Colonic mucosa (tissue), 4 donors: ENCODE measurements at regions not wholly inside any gene's neighbourhood (a gene's known extent, or its start where the extent isn't known, plus 50 kb on each side); places are given as distances from the start of the nearest gene placed in this dataset.

Source experiments
- DNase-seq: peaks from one replicate; pipeline ENCODE4 v3.0.0-alpha.2; 2020
- H3K27ac ChIP-seq: fragments of 200-600 bp; one replicate; pipeline ENCODE4 v1.8.0; 2021
- H3K27me3 ChIP-seq: fragments of 200-600 bp; one replicate; pipeline ENCODE4 v1.8.0; 2021
- H3K36me3 ChIP-seq: fragments of 200-600 bp; one replicate; pipeline ENCODE4 v1.8.0; 2021
- H3K4me1 ChIP-seq: fragments of 200-600 bp; one replicate; pipeline ENCODE4 v1.8.0; 2021; ENCODE audit warnings: mild to moderate bottlenecking
- H3K4me3 ChIP-seq: fragments of 200-600 bp; one replicate; pipeline ENCODE4 v1.8.0; 2021
- H3K9ac ChIP-seq, 2 donors: one replicate each; pipeline ENCODE4 v1.7.0; 2013; ENCODE audit warnings: control low read depth in 2 of 2, low read depth in 2 of 2, low read length in 2 of 2
- H3K9me3 ChIP-seq: fragments of 200-600 bp; one replicate; pipeline ENCODE4 v1.8.0; 2021
- intact Hi-C: fragments of 100-400 bp; cut with DNase I; formaldehyde crosslinking; loops from one replicate; pipeline ENCODE4 v1.14.1; 2022
- TF ChIP-seq, protein P1 (sequence below): fragments of 200-600 bp; IDR thresholded peaks from one replicate; pipeline ENCODE4 v1.8.0; 2022; ENCODE audit warnings: antibody characterized with exemption, mild to moderate bottlenecking
- donor health status: healthy.
- donor health status: DM: no; HTN: no; CAD: no.
- donor health status: DM: no; HTN: no; CAD: no.

DNA sequence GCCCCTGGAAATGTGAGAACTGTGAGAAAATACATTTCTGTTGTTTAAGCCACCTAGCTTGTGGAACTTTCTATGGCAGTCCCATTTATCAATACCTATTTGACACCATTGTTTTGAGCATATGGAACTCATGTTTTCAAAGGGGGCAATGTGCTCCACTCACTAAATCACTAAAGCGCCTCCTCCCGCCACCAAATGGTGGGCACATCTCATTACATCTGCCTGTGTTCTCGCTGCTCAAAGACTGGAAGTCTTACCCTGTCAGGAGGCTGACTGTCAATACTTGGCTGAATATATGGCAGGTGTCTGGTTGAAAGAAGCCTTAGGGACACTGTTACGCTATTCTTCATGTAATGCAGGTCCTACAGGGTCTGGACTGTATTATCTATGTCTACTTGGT, 767.7 kb downstream of the TSN start:
- TF ChIP-seq, protein P1, sequence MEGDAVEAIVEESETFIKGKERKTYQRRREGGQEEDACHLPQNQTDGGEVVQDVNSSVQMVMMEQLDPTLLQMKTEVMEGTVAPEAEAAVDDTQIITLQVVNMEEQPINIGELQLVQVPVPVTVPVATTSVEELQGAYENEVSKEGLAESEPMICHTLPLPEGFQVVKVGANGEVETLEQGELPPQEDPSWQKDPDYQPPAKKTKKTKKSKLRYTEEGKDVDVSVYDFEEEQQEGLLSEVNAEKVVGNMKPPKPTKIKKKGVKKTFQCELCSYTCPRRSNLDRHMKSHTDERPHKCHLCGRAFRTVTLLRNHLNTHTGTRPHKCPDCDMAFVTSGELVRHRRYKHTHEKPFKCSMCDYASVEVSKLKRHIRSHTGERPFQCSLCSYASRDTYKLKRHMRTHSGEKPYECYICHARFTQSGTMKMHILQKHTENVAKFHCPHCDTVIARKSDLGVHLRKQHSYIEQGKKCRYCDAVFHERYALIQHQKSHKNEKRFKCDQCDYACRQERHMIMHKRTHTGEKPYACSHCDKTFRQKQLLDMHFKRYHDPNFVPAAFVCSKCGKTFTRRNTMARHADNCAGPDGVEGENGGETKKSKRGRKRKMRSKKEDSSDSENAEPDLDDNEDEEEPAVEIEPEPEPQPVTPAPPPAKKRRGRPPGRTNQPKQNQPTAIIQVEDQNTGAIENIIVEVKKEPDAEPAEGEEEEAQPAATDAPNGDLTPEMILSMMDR, result no peak
- Histone ChIP-seq H3K4me3 (no peak overlapping the region), H3K9me3 (no peaks in the 10 kb centered on the region), H3K27me3 (no peaks in the 10 kb centered on the region), H3K9ac (no peak overlapping the region), H3K36me3 (no peaks in the 10 kb centered on the region), H3K4me1 (no peaks in the 10 kb centered on the region), H3K27ac (no peak overlapping the region)
- intact Hi-C loops, result no loop called here
- no peak for DNase-seq

DNA sequence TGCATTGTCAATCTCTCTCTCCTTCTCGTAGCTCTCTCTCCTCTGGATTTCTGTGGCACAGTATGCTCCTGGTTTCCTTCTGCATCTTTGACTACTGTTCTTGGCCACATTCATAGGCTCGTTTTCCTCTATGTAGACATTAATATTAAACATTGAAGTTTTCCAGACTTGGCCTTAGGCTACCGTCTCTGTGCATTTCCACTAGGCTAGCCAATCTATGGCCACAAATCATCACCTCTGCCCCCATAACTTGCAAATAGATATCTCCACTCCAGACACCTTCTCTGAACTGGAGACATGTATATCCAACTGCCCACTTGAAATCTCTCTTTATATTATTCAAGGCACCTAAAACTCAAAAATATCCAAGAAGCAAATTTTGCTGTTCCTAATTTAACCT, 768.5 kb downstream of the TSN start:
- TF ChIP-seq, protein P1, result no peak
- Histone ChIP-seq H3K4me3 (no peak overlapping the region), H3K9me3 (no peaks in the 10 kb centered on the region), H3K9ac (no peak overlapping the region), H3K4me1 (no peaks in the 10 kb centered on the region), H3K27me3 (no peaks in the 10 kb centered on the region), H3K36me3 (no peaks in the 10 kb centered on the region), H3K27ac (no peak overlapping the region)
- intact Hi-C loops, result no loop called here
- DNase-seq, result no peak

DNA sequence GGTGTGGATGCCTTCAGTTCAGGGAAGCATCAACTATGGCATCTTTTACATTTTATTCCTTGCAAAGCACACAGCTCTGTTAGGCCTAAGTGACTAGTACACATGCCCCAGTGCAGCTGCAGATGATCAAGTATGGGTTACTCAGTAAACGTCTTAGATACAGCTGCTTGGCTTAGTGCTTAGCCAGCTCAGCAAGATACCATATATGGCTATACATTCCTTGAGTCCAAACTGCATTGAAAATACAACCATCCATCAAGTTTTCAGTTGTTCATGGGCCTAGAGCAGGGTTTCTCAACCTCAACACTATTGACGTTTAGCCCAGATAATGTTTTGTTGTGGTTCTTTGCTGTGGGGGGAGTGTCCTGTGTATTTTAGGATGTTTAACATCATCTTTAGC, 769.9 kb downstream of the TSN start:
- H3K9me3 ChIP-seq, result no peaks in the 10 kb centered on the region
- intact Hi-C loops, result no loop called here
- H3K27me3 ChIP-seq, result no peaks in the 10 kb centered on the region
- no peak overlapping the region for H3K9ac ChIP-seq
- H3K27ac ChIP-seq, result no peak overlapping the region
- DNase-seq, result no peak
- H3K4me3 ChIP-seq, result no peak overlapping the region
- H3K4me1 ChIP-seq, result no peaks in the 10 kb centered on the region
- no peaks in the 10 kb centered on the region for H3K36me3 ChIP-seq
- TF ChIP-seq, protein P1, result no peak

DNA sequence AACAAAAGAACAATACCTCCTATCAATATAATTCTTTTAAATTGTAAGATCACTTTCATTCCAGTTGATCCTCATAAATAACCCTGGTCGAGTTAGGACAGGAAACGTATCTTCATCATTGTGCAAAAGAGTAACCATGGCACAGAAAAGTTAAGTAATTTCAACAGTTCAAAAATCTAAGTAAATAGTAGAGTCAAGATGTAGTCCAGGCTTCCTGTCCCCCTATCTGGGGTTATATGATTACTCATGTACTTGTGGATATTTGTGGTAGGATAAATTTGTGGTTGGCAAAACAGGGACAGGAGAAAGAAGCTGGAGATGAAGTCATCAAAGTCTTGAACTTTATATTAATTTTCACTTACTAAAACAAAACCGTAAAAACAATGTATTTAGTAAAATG, 772.6 kb downstream of the TSN start:
- intact Hi-C loops, result no loop called here
- H3K27me3 ChIP-seq, result no peaks in the 10 kb centered on the region

DNA sequence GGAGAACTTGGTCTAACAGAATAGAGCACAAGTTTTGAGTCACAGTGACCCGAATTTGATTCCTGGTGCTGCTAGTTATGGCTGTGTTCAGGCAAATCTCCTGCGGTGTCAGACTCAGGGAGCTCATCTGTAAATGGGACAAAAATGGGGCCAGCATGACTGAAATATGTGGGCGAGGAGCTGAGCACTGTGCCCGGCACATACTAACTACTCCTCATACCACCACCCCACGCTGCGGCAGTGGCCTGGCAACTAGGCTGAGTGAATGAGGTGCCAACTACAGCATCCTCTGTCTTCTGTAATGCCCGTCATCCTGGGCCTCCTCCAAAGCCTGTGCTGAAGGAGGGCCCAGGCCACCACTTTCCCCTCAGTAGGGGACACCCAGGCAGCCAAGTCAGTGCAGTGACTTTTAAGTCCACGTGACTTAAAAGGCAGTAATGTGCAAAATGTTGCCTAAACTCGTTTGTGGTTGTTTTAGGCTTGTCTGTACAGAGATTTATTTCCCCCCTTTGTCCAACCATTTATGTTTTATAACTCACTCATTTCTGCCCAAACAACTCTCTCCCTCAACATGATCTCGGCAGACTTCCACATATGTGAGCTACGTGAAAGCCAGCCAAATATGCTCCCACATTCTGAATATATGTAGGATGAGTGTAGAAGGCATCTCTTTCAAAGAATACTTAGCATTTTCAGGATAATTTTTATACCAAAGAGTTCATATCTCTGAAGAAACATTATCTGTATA, 773.7 kb downstream of the TSN start:
- DNase-seq, result no peak
- Histone ChIP-seq H3K4me3 (no peak overlapping the region), H3K4me1 (no peaks in the 10 kb centered on the region), H3K36me3 (no peaks in the 10 kb centered on the region), H3K27me3 (no peaks in the 10 kb centered on the region), H3K9me3 (no peaks in the 10 kb centered on the region), H3K27ac (no peak overlapping the region), H3K9ac (no peak overlapping the region)
- TF ChIP-seq, protein P1, result no peak
- intact Hi-C loops, result no loop called here

More for the DNA sequence above, 772.6 kb downstream of the TSN start:
- Histone ChIP-seq H3K27ac (no peak overlapping the region), H3K9ac (no peak overlapping the region), H3K36me3 (no peaks in the 10 kb centered on the region), H3K4me3 (no peak overlapping the region), H3K9me3 (no peaks in the 10 kb centered on the region), H3K4me1 (no peaks in the 10 kb centered on the region)
- DNase-seq, result no peak
- TF ChIP-seq, protein P1, result no peak
